Naive B cell (primary cell): ENCODE measurements at regions not wholly inside any gene's neighbourhood (a gene's known extent, or its start where the extent isn't known, plus 50 kb on each side); places are given as distances from the start of the nearest gene placed in this dataset.

ENCODE experiments used
- ATAC-seq, 2 donors: fragments of 150-1000 bp; cut with Tn5 transposase; 2 replicates each; pipeline ENCODE4 v1.10.0; 2021; ENCODE audit warnings: low read depth in 2 of 2, mild to moderate bottlenecking in 2 of 2, moderate library complexity in 2 of 2
- DNase-seq: peaks from one replicate; pipeline ENCODE4 v3.0.0; 2022
- H3K27ac Mint-ChIP-seq, 6 donors: one replicate each; pipeline ENCODE4 v1.8.0; 2020 to 2022; ENCODE audit warnings: mild to moderate bottlenecking in 6 of 6, mixed read lengths in 6 of 6, moderate library complexity in 5 of 6, inconsistent platforms in 2 of 6
- H3K27me3 Mint-ChIP-seq, 3 donors: one replicate each; pipeline ENCODE4 v1.8.0; 2021 to 2022; ENCODE audit warnings: mixed read lengths in 3 of 3, mild to moderate bottlenecking in 1 of 3
- H3K36me3 Mint-ChIP-seq, 2 donors: one replicate each; pipeline ENCODE4 v1.8.0; 2020 to 2022; ENCODE audit warnings: mixed read lengths in 2 of 2, inconsistent platforms in 1 of 2, mild to moderate bottlenecking in 1 of 2
- H3K4me1 Mint-ChIP-seq, 3 donors: one replicate each; pipeline ENCODE4 v1.8.0; 2020 to 2022; ENCODE audit warnings: mixed read lengths in 3 of 3, inconsistent platforms in 1 of 3, mild to moderate bottlenecking in 1 of 3, moderate library complexity in 1 of 3
- H3K4me3 Mint-ChIP-seq, 8 donors: one replicate each; pipeline ENCODE4 v1.8.0; 2020 to 2022; ENCODE audit warnings: mild to moderate bottlenecking in 8 of 8, mixed read lengths in 8 of 8, moderate library complexity in 8 of 8, inconsistent platforms in 2 of 8
- H3K9me3 Mint-ChIP-seq, 7 donors: one replicate each; pipeline ENCODE4 v1.8.0; 2020 to 2022; ENCODE audit warnings: mixed read lengths in 7 of 7, mild to moderate bottlenecking in 5 of 7, inconsistent platforms in 2 of 7, moderate library complexity in 1 of 7

- Mint-ChIP-seq H3K4me1 (peaks cover 9 to 24% (median 20%) of the 10 kb centered on the region in 3 donors), H3K9me3 (no peaks in the 10 kb centered on the region), H3K36me3 (no peaks in the 10 kb centered on the region), H3K4me3 (peak overlapping the region in 5 of 8 donors; percentile 11 to 71 (median 41)), H3K27ac (peak overlapping the region in 4 of 6 donors; percentile 67 to 84 (median 75)), H3K27me3 (no peaks in the 10 kb centered on the region)
- peak; percentile 47 to 55 for ATAC-seq
- no peak for DNase-seq
Observed at GRCh38 chr10:3892440-3893425, 107.7 kb upstream of the KLF6 start.

- H3K27ac Mint-ChIP-seq, result peak overlapping the region in 1 of 6 donors; percentile 24
- peaks cover 9 to 24% (median 20%) of the 10 kb centered on the region in 3 donors for H3K4me1 Mint-ChIP-seq
- H3K27me3 Mint-ChIP-seq, result no peaks in the 10 kb centered on the region
- no peak for ATAC-seq
- no peaks in the 10 kb centered on the region for H3K36me3 Mint-ChIP-seq
- no peaks in the 10 kb centered on the region for H3K9me3 Mint-ChIP-seq
- H3K4me3 Mint-ChIP-seq, result no peak overlapping the region
- DNase-seq, result no peak
Observed at GRCh38 chr10:3891396-3891795, 106.4 kb upstream of the KLF6 start.

GRCh38 chr10:3890602-3891352 is 105.8 kb upstream of the KLF6 start:
- no peak overlapping the region for H3K27ac Mint-ChIP-seq
- ATAC-seq, result no peak
- peaks cover 9 to 24% (median 20%) of the 10 kb centered on the region in 3 donors for H3K4me1 Mint-ChIP-seq

DNA sequence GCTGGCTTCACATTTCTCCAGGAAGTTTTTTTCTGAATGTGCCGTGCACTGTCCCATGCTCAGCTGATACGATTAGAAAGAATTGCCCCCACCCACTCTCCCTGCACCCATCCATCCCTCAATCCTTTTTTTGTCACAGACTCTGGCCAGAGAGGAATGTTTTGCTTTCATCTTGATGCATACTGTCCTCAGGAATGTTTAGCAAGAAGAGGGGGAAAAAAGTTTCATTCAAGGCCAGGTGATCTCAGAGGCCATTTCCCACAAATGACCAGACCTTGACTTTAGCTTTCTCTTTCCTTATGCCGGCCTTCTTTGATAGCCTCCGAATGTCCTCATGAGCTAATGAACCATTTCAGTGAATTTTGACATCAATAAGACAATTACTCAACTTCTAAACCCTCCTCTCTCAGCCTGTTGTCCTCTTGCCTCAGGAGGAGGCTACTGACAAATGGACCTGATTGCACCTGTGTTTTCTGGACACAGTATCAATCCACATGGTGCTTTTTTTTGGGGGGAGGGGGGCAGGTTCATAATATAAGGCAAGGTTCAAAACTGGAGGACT is 105.0 kb upstream of the KLF6 start:
- DNase-seq (no peak), ATAC-seq (no peak)
- H3K27me3 Mint-ChIP-seq, result no peaks in the 10 kb centered on the region
- no peak overlapping the region for H3K4me3 Mint-ChIP-seq
- H3K36me3 Mint-ChIP-seq, result no peaks in the 10 kb centered on the region
- peaks cover 7 to 23% (median 20%) of the 10 kb centered on the region in 3 donors for H3K4me1 Mint-ChIP-seq
- H3K27ac Mint-ChIP-seq, result peak overlapping the region in 1 of 6 donors; percentile 12
- H3K9me3 Mint-ChIP-seq, result no peaks in the 10 kb centered on the region

More at GRCh38 chr10:3890602-3891352, 105.8 kb upstream of the KLF6 start:
- H3K4me3 Mint-ChIP-seq, result no peak overlapping the region
- no peaks in the 10 kb centered on the region for H3K9me3 Mint-ChIP-seq
- no peaks in the 10 kb centered on the region for H3K36me3 Mint-ChIP-seq
- DNase-seq, result no peak
- no peaks in the 10 kb centered on the region for H3K27me3 Mint-ChIP-seq

DNA sequence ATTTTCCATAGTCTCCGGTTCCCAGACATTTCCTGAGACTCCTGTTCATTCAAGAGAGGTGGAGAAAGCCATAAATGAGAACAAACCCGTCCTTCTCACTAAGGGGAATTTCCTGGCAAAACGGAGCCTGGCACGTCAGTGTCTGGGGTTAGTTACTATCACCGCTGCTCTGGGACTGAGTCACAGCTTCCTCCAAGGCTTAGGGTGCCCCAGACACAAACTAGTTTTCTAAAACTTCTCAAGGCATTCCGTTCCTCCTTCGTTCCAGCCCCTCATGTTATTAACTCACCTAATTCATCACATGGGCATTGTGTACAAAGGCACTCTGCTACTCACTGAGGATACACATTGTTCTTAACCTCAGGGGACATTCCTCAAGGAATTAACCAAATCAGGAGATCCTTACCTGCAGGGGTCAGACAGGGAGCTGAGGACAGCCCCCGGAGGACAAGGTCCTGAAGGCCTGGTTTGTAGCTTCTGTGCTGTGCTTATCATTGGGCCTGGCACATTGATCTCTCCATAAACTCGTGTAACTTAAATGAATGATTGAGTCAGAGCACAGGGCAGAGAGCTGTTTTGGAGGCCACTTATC is 103.0 kb upstream of the KLF6 start:
- Mint-ChIP-seq H3K4me3 (no peak overlapping the region), H3K36me3 (no peaks in the 10 kb centered on the region), H3K9me3 (no peaks in the 10 kb centered on the region), H3K27me3 (peaks cover 0 to 10% (median 0%) of the 10 kb centered on the region in 3 donors), H3K4me1 (peaks cover 2 to 18% (median 11%) of the 10 kb centered on the region in 3 donors), H3K27ac (peak overlapping the region in 3 of 6 donors; percentile 30 to 54 (median 38))
- ATAC-seq (peak; percentile 35 to 41), DNase-seq (no peak)

DNA sequence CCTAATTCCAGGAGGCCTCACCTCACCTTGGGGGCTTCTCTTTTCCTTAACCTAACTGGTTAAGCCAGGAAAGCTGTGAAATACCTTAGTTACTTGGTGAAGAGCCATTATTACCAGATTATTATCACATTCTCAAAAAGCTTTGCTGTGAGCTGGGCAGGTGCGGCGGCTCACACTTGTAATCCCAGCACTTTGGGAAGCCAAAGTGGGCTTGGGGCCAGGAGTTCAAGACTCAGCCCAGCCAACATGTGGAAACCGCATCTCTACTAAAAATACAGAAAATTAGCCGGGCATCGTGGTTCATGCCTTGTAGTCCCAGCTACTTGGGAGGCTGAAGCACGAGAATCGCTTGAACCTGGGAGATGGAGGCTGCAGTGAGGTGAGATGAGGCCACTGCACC is 102.4 kb upstream of the KLF6 start:
- ATAC-seq (no peak), DNase-seq (no peak)
- Mint-ChIP-seq H3K27me3 (peaks cover 0 to 15% (median 0%) of the 10 kb centered on the region in 3 donors), H3K36me3 (no peaks in the 10 kb centered on the region), H3K27ac (no peak overlapping the region), H3K9me3 (no peaks in the 10 kb centered on the region), H3K4me1 (peaks cover 0 to 18% (median 9%) of the 10 kb centered on the region in 3 donors), H3K4me3 (no peak overlapping the region)

- Mint-ChIP-seq H3K27me3 (peaks cover 0 to 15% (median 0%) of the 10 kb centered on the region in 3 donors), H3K27ac (no peak overlapping the region), H3K36me3 (peaks cover 0 to 3% of the 10 kb centered on the region in 2 donors), H3K9me3 (peaks cover 0 to 3% (median 0%) of the 10 kb centered on the region in 7 donors), H3K4me1 (peaks cover 0 to 17% (median 7%) of the 10 kb centered on the region in 3 donors), H3K4me3 (no peak overlapping the region)
- DNase-seq (no peak), ATAC-seq (no peak)
Observed at GRCh38 chr10:3886641-3887251, 101.7 kb upstream of the KLF6 start.

- peaks cover 0 to 17% (median 10%) of the 10 kb centered on the region in 3 donors for H3K4me1 Mint-ChIP-seq
- ATAC-seq, result no peak
- peaks cover 0 to 3% (median 0%) of the 10 kb centered on the region in 7 donors for H3K9me3 Mint-ChIP-seq
Observed at GRCh38 chr10:3886191-3886590, 101.2 kb upstream of the KLF6 start.

DNA sequence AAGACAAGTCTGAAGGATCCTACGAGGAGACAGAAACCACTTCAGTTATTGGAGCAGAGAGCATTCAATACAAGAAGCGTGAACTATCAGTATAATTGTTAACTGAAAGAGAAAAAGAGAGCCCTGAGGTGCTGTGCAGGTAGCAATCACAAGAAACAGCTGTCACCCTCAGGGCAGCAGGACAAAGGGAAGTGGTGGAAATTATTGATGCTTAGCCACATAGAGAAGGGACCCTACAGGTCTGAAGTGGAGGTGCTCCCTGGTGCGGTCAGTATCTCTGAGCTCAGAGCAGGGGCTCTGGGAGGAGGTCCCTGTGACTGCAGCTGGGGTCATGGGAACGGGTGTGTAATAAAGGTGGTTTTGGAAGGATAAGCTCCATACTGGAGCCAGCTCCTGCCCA is 97.8 kb upstream of the KLF6 start:
- Mint-ChIP-seq H3K27ac (peak overlapping the region in 1 of 6 donors; percentile 5), H3K9me3 (peaks cover 0 to 3% (median 0%) of the 10 kb centered on the region in 7 donors), H3K36me3 (peaks cover 0 to 8% of the 10 kb centered on the region in 2 donors), H3K27me3 (peaks cover 0 to 15% (median 0%) of the 10 kb centered on the region in 3 donors), H3K4me1 (peaks cover 0 to 12% (median 10%) of the 10 kb centered on the region in 3 donors), H3K4me3 (peak overlapping the region in 1 of 8 donors; percentile 56)
- ATAC-seq (peak in 1 of 2 donors; percentile 41), DNase-seq (no peak)

More at GRCh38 chr10:3886191-3886590, 101.2 kb upstream of the KLF6 start:
- H3K4me3 Mint-ChIP-seq, result no peak overlapping the region
- peaks cover 0 to 15% (median 0%) of the 10 kb centered on the region in 3 donors for H3K27me3 Mint-ChIP-seq
- no peak overlapping the region for H3K27ac Mint-ChIP-seq
- H3K36me3 Mint-ChIP-seq, result peaks cover 0 to 8% of the 10 kb centered on the region in 2 donors
- DNase-seq, result no peak

DNA sequence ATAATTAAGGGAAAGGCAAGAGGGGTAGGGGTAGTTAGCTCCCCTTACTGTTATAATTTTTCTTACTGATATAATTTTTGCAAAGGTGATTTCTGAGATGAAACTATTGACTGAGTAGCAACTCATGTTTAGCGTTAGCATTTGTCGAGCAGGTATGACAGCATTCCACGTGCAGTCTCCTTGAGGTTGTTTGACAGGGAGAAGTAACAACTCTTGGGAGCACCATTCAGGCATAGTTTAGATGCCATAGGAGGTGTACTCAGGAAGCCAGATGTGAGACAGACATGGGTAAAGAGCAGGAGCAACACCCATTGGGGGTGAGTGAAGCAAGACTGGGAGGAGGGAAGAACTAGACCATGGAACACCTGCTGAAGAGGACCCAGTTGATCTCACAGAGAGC is 96.6 kb upstream of the KLF6 start:
- Mint-ChIP-seq H3K27me3 (peaks cover 0 to 15% (median 0%) of the 10 kb centered on the region in 3 donors), H3K4me1 (peaks cover 7 to 16% (median 12%) of the 10 kb centered on the region in 3 donors), H3K36me3 (peaks cover 0 to 8% of the 10 kb centered on the region in 2 donors), H3K27ac (peak overlapping the region in 3 of 6 donors; percentile 58 to 82 (median 74)), H3K9me3 (peaks cover 0 to 3% (median 0%) of the 10 kb centered on the region in 7 donors), H3K4me3 (peak overlapping the region in 1 of 8 donors; percentile 62)
- ATAC-seq, result no peak
- DNase-seq, result no peak

DNA sequence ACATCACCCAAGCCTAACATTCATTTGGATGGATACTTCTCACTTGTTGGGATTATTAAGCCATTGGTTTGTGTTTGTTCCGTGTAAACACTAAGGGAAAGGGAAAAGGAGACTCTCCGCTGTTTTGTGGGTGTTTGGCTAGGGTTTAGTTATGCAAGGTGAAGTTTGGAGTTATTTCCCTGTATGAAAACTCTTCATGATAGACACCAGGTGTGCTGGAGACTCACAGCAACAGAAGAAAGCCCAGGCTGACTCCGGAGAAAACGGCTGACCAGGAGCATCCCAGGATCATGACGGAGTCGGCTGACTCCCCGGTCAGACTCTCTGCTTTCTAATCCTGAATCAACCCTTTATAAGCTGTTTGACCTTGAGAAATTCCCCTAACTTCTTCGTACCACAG is 94.1 kb upstream of the KLF6 start:
- Mint-ChIP-seq H3K27ac (peak overlapping the region in 2 of 6 donors; percentile 2 to 65), H3K9me3 (peaks cover 0 to 3% (median 0%) of the 10 kb centered on the region in 7 donors), H3K4me1 (peaks cover 23 to 34% (median 34%) of the 10 kb centered on the region in 3 donors), H3K4me3 (no peak overlapping the region), H3K27me3 (peaks cover 0 to 9% (median 0%) of the 10 kb centered on the region in 3 donors), H3K36me3 (peaks cover 0 to 8% of the 10 kb centered on the region in 2 donors)
- no peak for ATAC-seq
- no peak for DNase-seq
